AG09319 (cell line): ENCODE measurements at regions not wholly inside any gene's neighbourhood (a gene's known extent, or its start where the extent isn't known, plus 50 kb on each side); places are given as distances from the start of the nearest gene placed in this dataset.
A peak's percentile ranks its signal among the peaks of the same experiment; 100 is the strongest.

Experiments used
- DNase-seq: peaks from one replicate; pipeline ENCODE4 v3.0.0-alpha.2; 2010; ENCODE audit warnings: low read depth; ENCODE audit errors: extremely low read depth
- TF ChIP-seq, protein P1 (sequence below): IDR thresholded peaks from 2 replicates; pipeline ENCODE4 v1.5.1; 2011; ENCODE audit warnings: low read depth, mild to moderate bottlenecking, inconsistent platforms, low read length, moderate library complexity

DNA sequence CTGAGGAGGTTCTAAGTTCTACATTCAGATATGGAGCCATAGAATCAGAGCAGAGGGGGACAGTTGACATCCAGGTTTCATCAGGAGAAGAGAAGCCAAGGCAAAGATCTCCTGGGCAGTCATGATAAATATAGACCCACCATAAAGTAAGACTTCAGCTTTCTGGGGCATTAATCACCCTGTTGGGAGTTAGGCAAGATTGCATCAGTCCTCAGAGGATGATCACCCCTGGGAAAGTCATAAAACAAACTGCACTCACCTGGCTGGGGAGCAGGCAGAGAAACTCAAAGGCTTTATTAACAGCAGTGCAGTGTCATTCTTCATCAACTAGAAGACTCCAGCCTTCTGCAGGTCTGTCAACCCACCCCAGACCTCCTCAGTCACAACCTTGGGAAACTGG, 301.3 kb upstream of the JARID2 start:
- TF ChIP-seq, protein P1, sequence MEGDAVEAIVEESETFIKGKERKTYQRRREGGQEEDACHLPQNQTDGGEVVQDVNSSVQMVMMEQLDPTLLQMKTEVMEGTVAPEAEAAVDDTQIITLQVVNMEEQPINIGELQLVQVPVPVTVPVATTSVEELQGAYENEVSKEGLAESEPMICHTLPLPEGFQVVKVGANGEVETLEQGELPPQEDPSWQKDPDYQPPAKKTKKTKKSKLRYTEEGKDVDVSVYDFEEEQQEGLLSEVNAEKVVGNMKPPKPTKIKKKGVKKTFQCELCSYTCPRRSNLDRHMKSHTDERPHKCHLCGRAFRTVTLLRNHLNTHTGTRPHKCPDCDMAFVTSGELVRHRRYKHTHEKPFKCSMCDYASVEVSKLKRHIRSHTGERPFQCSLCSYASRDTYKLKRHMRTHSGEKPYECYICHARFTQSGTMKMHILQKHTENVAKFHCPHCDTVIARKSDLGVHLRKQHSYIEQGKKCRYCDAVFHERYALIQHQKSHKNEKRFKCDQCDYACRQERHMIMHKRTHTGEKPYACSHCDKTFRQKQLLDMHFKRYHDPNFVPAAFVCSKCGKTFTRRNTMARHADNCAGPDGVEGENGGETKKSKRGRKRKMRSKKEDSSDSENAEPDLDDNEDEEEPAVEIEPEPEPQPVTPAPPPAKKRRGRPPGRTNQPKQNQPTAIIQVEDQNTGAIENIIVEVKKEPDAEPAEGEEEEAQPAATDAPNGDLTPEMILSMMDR: no peak

GRCh38 chr6:14945461-14946185, 300.2 kb upstream of the JARID2 start:
- TF ChIP-seq, protein P1: no peak
- DNase-seq: peak; percentile 8

More for the DNA sequence above, 301.3 kb upstream of the JARID2 start:
- no peak for DNase-seq

GRCh38 chr6:14946753-14947152, 299.1 kb upstream of the JARID2 start:
- TF ChIP-seq, protein P1: no peak
- DNase-seq: no peak

- TF ChIP-seq, protein P1: no peak
- DNase-seq: no peak
Measured at GRCh38 chr6:14948586-14949245, 297.2 kb upstream of the JARID2 start.

- DNase-seq: no peak
- TF ChIP-seq, protein P1: no peak
Measured at GRCh38 chr6:14950103-14950969, 295.5 kb upstream of the JARID2 start.

DNA sequence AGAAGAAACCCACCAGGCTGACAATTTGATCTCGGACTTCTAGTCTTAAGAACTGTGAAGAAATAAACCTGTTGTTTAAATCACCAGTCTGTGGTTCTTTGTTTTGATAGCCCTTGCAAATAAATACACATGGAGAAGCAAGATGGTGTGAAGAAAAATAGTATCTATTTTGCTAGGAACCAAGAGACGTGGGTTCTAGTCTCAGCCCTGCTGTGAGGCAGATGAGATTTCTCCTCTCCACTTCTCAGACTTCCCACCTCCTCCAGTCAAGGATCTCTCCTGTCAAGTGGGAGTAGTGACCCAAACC, 294.9 kb upstream of the JARID2 start:
- DNase-seq: no peak

More for the DNA sequence above, 294.9 kb upstream of the JARID2 start:
- TF ChIP-seq, protein P1: no peak
